HEK293 (cell line): ENCODE measurements at regions not wholly inside any gene's neighbourhood (a gene's known extent, or its start where the extent isn't known, plus 50 kb on each side); places are given as distances from the start of the nearest gene placed in this dataset.

Source experiments
- PBX3 ChIP-seq: sonication (generic); formaldehyde crosslinking; IDR thresholded peaks from 2 replicates; pipeline ENCODE4 v1.8.1; 2022; ENCODE audit warnings: mild to moderate bottlenecking, moderate library complexity, missing genetic modification reagents
- YY1 ChIP-seq: fragments of 450-650 bp; formaldehyde crosslinking; IDR thresholded peaks from 2 replicates; pipeline ENCODE4 v1.5.1; 2018; ENCODE audit warnings: missing biosample characterization, missing genetic modification characterization
- ZNF423 ChIP-seq: fragments of 450-650 bp; formaldehyde crosslinking; IDR thresholded peaks from 2 replicates; pipeline ENCODE4 v1.5.1; 2016; ENCODE audit warnings: missing biosample characterization, missing genetic modification characterization
- ZNF530 ChIP-seq: fragments of 450-650 bp; formaldehyde crosslinking; IDR thresholded peaks from 2 replicates; pipeline ENCODE4 v1.5.1; 2016; ENCODE audit warnings: low read depth, missing biosample characterization, missing genetic modification characterization
- TF ChIP-seq, protein P1 (sequence below): fragments of 450-650 bp; formaldehyde crosslinking; IDR thresholded peaks from 2 replicates; pipeline ENCODE4 v1.5.1; 2016; ENCODE audit warnings: missing biosample characterization, missing genetic modification characterization

- TF ChIP-seq PBX3 = no peak
- TF ChIP-seq YY1 (tag by site-specific recombination) = no peak
- TF ChIP-seq ZNF423 = no peak
- TF ChIP-seq, protein P1, sequence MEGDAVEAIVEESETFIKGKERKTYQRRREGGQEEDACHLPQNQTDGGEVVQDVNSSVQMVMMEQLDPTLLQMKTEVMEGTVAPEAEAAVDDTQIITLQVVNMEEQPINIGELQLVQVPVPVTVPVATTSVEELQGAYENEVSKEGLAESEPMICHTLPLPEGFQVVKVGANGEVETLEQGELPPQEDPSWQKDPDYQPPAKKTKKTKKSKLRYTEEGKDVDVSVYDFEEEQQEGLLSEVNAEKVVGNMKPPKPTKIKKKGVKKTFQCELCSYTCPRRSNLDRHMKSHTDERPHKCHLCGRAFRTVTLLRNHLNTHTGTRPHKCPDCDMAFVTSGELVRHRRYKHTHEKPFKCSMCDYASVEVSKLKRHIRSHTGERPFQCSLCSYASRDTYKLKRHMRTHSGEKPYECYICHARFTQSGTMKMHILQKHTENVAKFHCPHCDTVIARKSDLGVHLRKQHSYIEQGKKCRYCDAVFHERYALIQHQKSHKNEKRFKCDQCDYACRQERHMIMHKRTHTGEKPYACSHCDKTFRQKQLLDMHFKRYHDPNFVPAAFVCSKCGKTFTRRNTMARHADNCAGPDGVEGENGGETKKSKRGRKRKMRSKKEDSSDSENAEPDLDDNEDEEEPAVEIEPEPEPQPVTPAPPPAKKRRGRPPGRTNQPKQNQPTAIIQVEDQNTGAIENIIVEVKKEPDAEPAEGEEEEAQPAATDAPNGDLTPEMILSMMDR = no peak
- no peak for TF ChIP-seq ZNF530 (tag by site-specific recombination)
Measured at GRCh38 chr11:32018672-32019071, 72.2 kb upstream of the RCN1 start.
